Pancreas (tissue), 10 donors: ENCODE measurements at regions not wholly inside any gene's neighbourhood (a gene's known extent, or its start where the extent isn't known, plus 50 kb on each side); places are given as distances from the start of the nearest gene placed in this dataset.

Experiments
- ATAC-seq, 4 donors: fragments of 200-7000 bp; cut with Tn5 transposase; one replicate each; pipeline versions ENCODE4 v1.8.0 to v1.9.1; 2020; ENCODE audit warnings: mild to moderate bottlenecking in 4 of 4, moderate library complexity in 4 of 4
- DNase-seq, 6 donors: peaks; one replicate each; pipeline ENCODE4 v3.0.0-alpha.2; 2020
- FAIRE-seq: peaks from 2 replicates; lab custom pipeline; 2012; peaks lifted over from hg19 to GRCh38; lab: Jason Lieb, UNC
- H3K27ac ChIP-seq, 4 donors: fragments of 200-600 bp; sonication (generic); 1 replicate in 3 of 4; 2 replicates in 1 of 4; pipeline versions ENCODE4 v1.5.0 to v1.8.0; 2020
- H3K27me3 ChIP-seq, 4 donors: fragments of 200-600 bp; one replicate each; pipeline ENCODE4 v1.8.0; 2021
- H3K36me3 ChIP-seq, 3 donors: fragments of 200-600 bp; sonication (generic) in 1 of 3; one replicate each; pipeline versions ENCODE4 v1.5.0 to v1.8.0; 2020 to 2021
- H3K4me1 ChIP-seq, 3 donors: fragments of 200-600 bp; one replicate each; pipeline ENCODE4 v1.8.0; 2021
- H3K4me3 ChIP-seq, 4 donors: fragments of 200-600 bp; sonication (generic) in 2 of 4; one replicate each; pipeline versions ENCODE4 v1.5.0 to v1.8.0; 2020 to 2021
- H3K9me3 ChIP-seq, 4 donors: fragments of 200-600 bp; one replicate each; pipeline ENCODE4 v1.8.0; 2021
- WGBS, 2 donors: extraction: QIAGEN DNeasy Blood & Tissue Kit; methylation state at CpG; one replicate each; pipeline ENCODE4 v1.1.7; 2013; 5-methylcytosine and 5-hydroxymethylcytosine counted together
- intact Hi-C, 3 donors: fragments of 100-400 bp; cut with DNase I; formaldehyde crosslinking; loops; one replicate each; pipeline versions ENCODE4 v1.11.1 to v1.14.2; 2022
- TF ChIP-seq, protein P1 (sequence below), 4 donors: fragments of 200-600 bp; sonication (generic) in 3 of 4; IDR thresholded peaks; one replicate each; pipeline versions ENCODE4 v1.5.0 to v1.8.0; 2021; ENCODE audit warnings: antibody characterized with exemption in 4 of 4
- donor health status: healthy with polysubstance abuse.
- donor health status: DM: no; HTN: no; CAD: no; lungs with moderate emphysema.
- donor health status: DM: no; HTN: no; CAD: no.
- donor health status: control.
- donor health status: control.
- donor health status: Bipolar disorder and iron deficiency.
- donor health status: DM: yes; HTN: yes; CAD: no.
- donor health status: DM: no; HTN: no; CAD: no.
- donor health status: DM: no; HTN: no; CAD: no.
- donor health status: DM: yes; HTN: yes; CAD: no.

DNA sequence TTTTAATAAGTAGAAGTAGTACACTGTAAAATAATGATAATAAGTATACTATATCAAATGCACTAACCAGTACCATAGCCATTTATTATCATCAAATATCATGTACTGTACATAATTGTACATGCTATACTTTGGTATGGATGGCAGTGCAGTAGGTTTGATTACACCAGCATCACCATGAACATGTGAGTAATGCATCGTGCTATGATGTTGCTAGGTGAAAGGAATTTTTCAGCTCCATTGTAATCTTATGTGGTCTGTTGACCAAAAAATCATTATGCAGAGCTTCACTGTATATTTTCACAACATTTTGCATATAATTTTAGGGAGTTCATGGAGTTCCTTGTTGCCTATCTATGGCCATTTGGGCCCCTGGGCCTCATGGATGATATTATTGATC lies 72.2 kb upstream of the HMHB1 start:
- ATAC-seq (no peak), DNase-seq (no peak), FAIRE-seq (no peak)
- Histone ChIP-seq H3K4me3 (no peak overlapping the region), H3K9me3 (no peaks in the 10 kb centered on the region), H3K4me1 (no peaks in the 10 kb centered on the region), H3K27ac (no peak overlapping the region), H3K27me3 (no peaks in the 10 kb centered on the region), H3K36me3 (no peaks in the 10 kb centered on the region)
- TF ChIP-seq, protein P1, sequence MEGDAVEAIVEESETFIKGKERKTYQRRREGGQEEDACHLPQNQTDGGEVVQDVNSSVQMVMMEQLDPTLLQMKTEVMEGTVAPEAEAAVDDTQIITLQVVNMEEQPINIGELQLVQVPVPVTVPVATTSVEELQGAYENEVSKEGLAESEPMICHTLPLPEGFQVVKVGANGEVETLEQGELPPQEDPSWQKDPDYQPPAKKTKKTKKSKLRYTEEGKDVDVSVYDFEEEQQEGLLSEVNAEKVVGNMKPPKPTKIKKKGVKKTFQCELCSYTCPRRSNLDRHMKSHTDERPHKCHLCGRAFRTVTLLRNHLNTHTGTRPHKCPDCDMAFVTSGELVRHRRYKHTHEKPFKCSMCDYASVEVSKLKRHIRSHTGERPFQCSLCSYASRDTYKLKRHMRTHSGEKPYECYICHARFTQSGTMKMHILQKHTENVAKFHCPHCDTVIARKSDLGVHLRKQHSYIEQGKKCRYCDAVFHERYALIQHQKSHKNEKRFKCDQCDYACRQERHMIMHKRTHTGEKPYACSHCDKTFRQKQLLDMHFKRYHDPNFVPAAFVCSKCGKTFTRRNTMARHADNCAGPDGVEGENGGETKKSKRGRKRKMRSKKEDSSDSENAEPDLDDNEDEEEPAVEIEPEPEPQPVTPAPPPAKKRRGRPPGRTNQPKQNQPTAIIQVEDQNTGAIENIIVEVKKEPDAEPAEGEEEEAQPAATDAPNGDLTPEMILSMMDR (IDR thresholded peaks at IDR 0.05), result no peak
- intact Hi-C loops, result no loop called here
- 98 to 99% methylated on average over 1 of the region's 1 CpG for WGBS, 2 donors

DNA sequence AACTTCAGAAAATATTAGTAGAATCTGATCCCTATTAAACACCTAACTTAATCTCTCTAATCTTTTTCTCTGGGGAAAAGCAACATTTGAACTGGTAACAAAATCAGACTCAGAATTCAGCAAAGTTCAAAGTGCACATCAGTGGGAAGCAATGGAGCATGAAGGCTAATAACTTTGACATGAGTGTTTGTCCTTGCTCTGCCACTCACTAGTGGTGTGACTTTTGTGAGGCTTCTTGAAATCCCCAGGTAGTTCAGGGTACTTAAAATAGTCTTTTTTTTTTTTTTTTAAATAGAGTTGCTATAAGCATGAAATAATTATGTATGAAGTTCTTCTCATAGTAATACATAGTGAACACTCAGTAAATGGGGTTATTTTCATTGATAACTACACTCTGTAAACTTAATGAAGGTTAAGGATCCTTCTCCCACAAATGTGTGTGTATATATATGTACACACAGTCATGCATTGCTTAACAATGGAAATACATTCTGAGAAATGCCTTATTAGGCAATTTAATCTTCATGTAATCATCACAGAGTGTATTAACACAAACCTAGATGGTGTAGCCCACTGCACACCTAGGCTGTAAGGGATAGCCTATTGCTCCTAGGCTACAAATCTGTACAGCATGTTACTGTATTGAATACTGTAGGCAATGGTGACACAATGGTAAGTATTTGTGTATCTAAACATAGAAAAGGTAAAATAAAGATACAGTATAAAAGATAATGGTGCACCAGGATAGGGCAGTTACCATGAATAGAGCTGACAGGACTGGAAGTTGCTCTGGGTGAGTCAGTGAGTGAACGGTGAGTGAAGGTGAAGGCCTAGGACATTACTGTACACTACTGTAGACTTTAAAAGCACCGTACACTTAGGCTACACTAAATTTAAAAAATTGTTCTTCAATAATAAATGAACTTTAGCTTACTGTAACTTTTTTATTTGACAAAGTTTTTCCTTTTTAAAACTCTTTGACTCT lies 73.3 kb upstream of the HMHB1 start:
- H3K4me1 ChIP-seq, result no peaks in the 10 kb centered on the region
- no peaks in the 10 kb centered on the region for H3K9me3 ChIP-seq
- no peak for FAIRE-seq
- H3K27me3 ChIP-seq, result no peaks in the 10 kb centered on the region
- no peak for ATAC-seq
- no peak for DNase-seq
- no peak overlapping the region for H3K4me3 ChIP-seq
- no peak overlapping the region for H3K27ac ChIP-seq
- intact Hi-C loops, result no loop called here
- 91 to 100% methylated on average over 2 of the region's 2 CpGs for WGBS, 2 donors
- no peaks in the 10 kb centered on the region for H3K36me3 ChIP-seq
- TF ChIP-seq, protein P1 (IDR thresholded peaks at IDR 0.05), result no peak

DNA sequence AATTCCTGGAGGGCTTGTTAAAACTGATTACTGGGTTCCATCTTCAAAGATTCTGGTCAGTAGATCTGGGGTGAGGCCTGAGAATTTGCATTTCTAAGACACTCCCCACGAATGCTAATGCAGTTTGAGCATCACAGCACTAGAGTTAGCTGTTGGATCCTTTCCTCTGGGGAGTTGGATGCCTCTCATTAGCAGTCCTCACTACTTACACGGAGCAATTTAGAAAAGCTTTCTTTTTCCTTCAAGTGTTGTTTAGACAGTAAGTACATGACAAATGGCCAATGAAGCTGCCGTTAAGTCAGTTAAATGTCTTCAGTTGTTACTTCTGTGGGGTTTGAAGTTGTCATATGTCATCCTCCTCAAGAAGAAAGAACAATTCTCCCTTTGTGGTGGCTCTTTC lies 74.9 kb upstream of the HMHB1 start:
- DNase-seq (no peak), ATAC-seq (no peak), FAIRE-seq (no peak)
- Histone ChIP-seq H3K27ac (no peak overlapping the region), H3K4me1 (no peaks in the 10 kb centered on the region), H3K36me3 (no peaks in the 10 kb centered on the region), H3K9me3 (no peaks in the 10 kb centered on the region), H3K27me3 (no peaks in the 10 kb centered on the region), H3K4me3 (no peak overlapping the region)
- 50 to 52% methylated on average over 3 of the region's 3 CpGs for WGBS, 2 donors
- TF ChIP-seq, protein P1 (IDR thresholded peaks at IDR 0.05), result no peak
- intact Hi-C loops, result no loop called here

DNA sequence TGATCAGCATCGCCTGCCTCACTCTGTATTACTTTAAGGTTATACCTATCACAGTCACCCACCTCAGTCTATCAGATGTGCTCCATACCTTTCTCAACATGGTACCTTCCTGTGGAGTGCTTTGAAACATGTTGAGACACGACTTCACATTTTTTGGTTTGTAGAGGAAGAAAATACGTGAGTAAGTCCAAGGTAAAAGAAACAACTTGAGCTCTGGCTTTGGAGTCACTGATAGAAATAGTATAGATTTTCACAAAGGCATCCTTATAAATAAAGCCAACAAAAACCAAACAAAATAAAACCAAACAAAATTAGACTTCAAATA lies 77.5 kb upstream of the HMHB1 start:
- TF ChIP-seq, protein P1 (IDR thresholded peaks at IDR 0.05), result no peak
- no peaks in the 10 kb centered on the region for H3K9me3 ChIP-seq
- H3K36me3 ChIP-seq, result no peaks in the 10 kb centered on the region
- H3K4me1 ChIP-seq, result no peaks in the 10 kb centered on the region
- H3K4me3 ChIP-seq, result no peak overlapping the region
- no peak for DNase-seq
- 74 to 81% methylated on average over 3 of the region's 3 CpGs for WGBS, 2 donors
- H3K27me3 ChIP-seq, result no peaks in the 10 kb centered on the region
- intact Hi-C loops, result no loop called here
- H3K27ac ChIP-seq, result no peak overlapping the region
- ATAC-seq, result no peak
- no peak for FAIRE-seq
